ENCODE measurements at regions not wholly inside any gene's neighbourhood (a gene's known extent, or its start where the extent isn't known, plus 50 kb on each side); places are given as distances from the start of the nearest gene placed in this dataset.
A peak's percentile ranks its signal among the peaks of the same experiment; 100 is the strongest.
"Not testable (repeated sequence)": the region's sequence is repeated elsewhere in the genome, so short reads cannot be mapped to it uniquely, and the experiment has no call there.

GRCh38 chr14:30403791-30404190, 155.2 kb upstream of the G2E3 start:
- WGBS (ENCODE audit: insufficient coverage), result 86% methylated on average over 1 of the region's 4 CpGs
- Histone ChIP-seq H3K4me1 (ENCODE audit: control insufficient read depth, insufficient read depth, low read length) (no peaks in the 10 kb centered on the region), H3K27ac (ENCODE audit: low read length) (no peak overlapping the region), H3K36me3 (ENCODE audit: control insufficient read depth, insufficient read depth, low read length) (no peaks in the 10 kb centered on the region), H3K4me3 (ENCODE audit: low read length) (no peak overlapping the region), H3K9me3 (replicated peaks; ENCODE audit: control insufficient read depth, low read depth, low read length) (no peaks in the 10 kb centered on the region), H3K27me3 (ENCODE audit: control insufficient read depth, insufficient read depth, low read length) (no peaks in the 10 kb centered on the region)
- DNase-seq, result no peak

GRCh38 chr14:30409508-30410015, 149.4 kb upstream of the G2E3 start:
- H3K36me3 ChIP-seq (ENCODE audit: control insufficient read depth, insufficient read depth, low read length); H3K4me1 ChIP-seq (ENCODE audit: control insufficient read depth, insufficient read depth, low read length); DNase-seq; H3K27ac ChIP-seq (ENCODE audit: low read length); H3K9me3 ChIP-seq (replicated peaks; ENCODE audit: control insufficient read depth, low read depth, low read length); H3K4me3 ChIP-seq (ENCODE audit: low read length); H3K27me3 ChIP-seq (ENCODE audit: control insufficient read depth, insufficient read depth, low read length): not testable (repeated sequence)
- WGBS (ENCODE audit: insufficient coverage), result 92% methylated on average over 2 of the region's 2 CpGs

- no CpG with 5 or more reads among the region's 4 CpGs for WGBS (ENCODE audit: insufficient coverage)
- H3K4me1 ChIP-seq (ENCODE audit: control insufficient read depth, insufficient read depth, low read length), result no peaks in the 10 kb centered on the region
- no peak overlapping the region for H3K4me3 ChIP-seq (ENCODE audit: low read length)
- no peak overlapping the region for H3K27ac ChIP-seq (ENCODE audit: low read length)
- no peak for DNase-seq
- H3K36me3 ChIP-seq (ENCODE audit: control insufficient read depth, insufficient read depth, low read length), result no peaks in the 10 kb centered on the region
- no peaks in the 10 kb centered on the region for H3K9me3 ChIP-seq (replicated peaks; ENCODE audit: control insufficient read depth, low read depth, low read length)
- H3K27me3 ChIP-seq (ENCODE audit: control insufficient read depth, insufficient read depth, low read length), result no peaks in the 10 kb centered on the region
Observed at GRCh38 chr14:30410986-30411385, 148.0 kb upstream of the G2E3 start.

GRCh38 chr14:30413184-30413583, 145.8 kb upstream of the G2E3 start:
- no CpG with 5 or more reads among the region's 8 CpGs for WGBS (ENCODE audit: insufficient coverage)
- not testable (repeated sequence) for DNase-seq; H3K27me3 ChIP-seq (ENCODE audit: control insufficient read depth, insufficient read depth, low read length); H3K4me3 ChIP-seq (ENCODE audit: low read length); H3K4me1 ChIP-seq (ENCODE audit: control insufficient read depth, insufficient read depth, low read length); H3K36me3 ChIP-seq (ENCODE audit: control insufficient read depth, insufficient read depth, low read length); H3K9me3 ChIP-seq (replicated peaks; ENCODE audit: control insufficient read depth, low read depth, low read length); H3K27ac ChIP-seq (ENCODE audit: low read length)

GRCh38 chr14:30417121-30417520, 141.8 kb upstream of the G2E3 start:
- peak; percentile 26 for DNase-seq
- H3K27ac ChIP-seq (ENCODE audit: low read length), result no peak overlapping the region
- H3K4me1 ChIP-seq (ENCODE audit: control insufficient read depth, insufficient read depth, low read length), result no peaks in the 10 kb centered on the region
- no peaks in the 10 kb centered on the region for H3K36me3 ChIP-seq (ENCODE audit: control insufficient read depth, insufficient read depth, low read length)
- no peaks in the 10 kb centered on the region for H3K9me3 ChIP-seq (replicated peaks; ENCODE audit: control insufficient read depth, low read depth, low read length)
- no CpG with 5 or more reads among the region's 1 CpG for WGBS (ENCODE audit: insufficient coverage)
- no peaks in the 10 kb centered on the region for H3K27me3 ChIP-seq (ENCODE audit: control insufficient read depth, insufficient read depth, low read length)
- no peak overlapping the region for H3K4me3 ChIP-seq (ENCODE audit: low read length)

GRCh38 chr14:30417999-30418398, 141.0 kb upstream of the G2E3 start:
- H3K4me1 ChIP-seq (ENCODE audit: control insufficient read depth, insufficient read depth, low read length), result no peaks in the 10 kb centered on the region
- no peaks in the 10 kb centered on the region for H3K27me3 ChIP-seq (ENCODE audit: control insufficient read depth, insufficient read depth, low read length)
- no peak overlapping the region for H3K4me3 ChIP-seq (ENCODE audit: low read length)
- H3K36me3 ChIP-seq (ENCODE audit: control insufficient read depth, insufficient read depth, low read length), result no peaks in the 10 kb centered on the region
- no CpG with 5 or more reads among the region's 1 CpG for WGBS (ENCODE audit: insufficient coverage)
- no peaks in the 10 kb centered on the region for H3K9me3 ChIP-seq (replicated peaks; ENCODE audit: control insufficient read depth, low read depth, low read length)
- DNase-seq, result no peak
- no peak overlapping the region for H3K27ac ChIP-seq (ENCODE audit: low read length)

- no peak for DNase-seq
- no peak overlapping the region for H3K27ac ChIP-seq (ENCODE audit: low read length)
- H3K9me3 ChIP-seq (replicated peaks; ENCODE audit: control insufficient read depth, low read depth, low read length), result no peaks in the 10 kb centered on the region
Observed at GRCh38 chr14:30419037-30419436, 139.9 kb upstream of the G2E3 start.

GRCh38 chr14:30420515-30420914, 138.4 kb upstream of the G2E3 start:
- Histone ChIP-seq H3K36me3 (ENCODE audit: control insufficient read depth, insufficient read depth, low read length) (no peaks in the 10 kb centered on the region), H3K27ac (ENCODE audit: low read length) (no peak overlapping the region), H3K4me3 (ENCODE audit: low read length) (no peak overlapping the region), H3K27me3 (ENCODE audit: control insufficient read depth, insufficient read depth, low read length) (no peaks in the 10 kb centered on the region), H3K4me1 (ENCODE audit: control insufficient read depth, insufficient read depth, low read length) (no peaks in the 10 kb centered on the region), H3K9me3 (replicated peaks; ENCODE audit: control insufficient read depth, low read depth, low read length) (no peaks in the 10 kb centered on the region)
- DNase-seq, result peak; percentile 71
- WGBS (ENCODE audit: insufficient coverage), result no CpG with 5 or more reads among the region's 1 CpG

More at GRCh38 chr14:30419037-30419436, 139.9 kb upstream of the G2E3 start:
- Histone ChIP-seq H3K27me3 (ENCODE audit: control insufficient read depth, insufficient read depth, low read length) (no peaks in the 10 kb centered on the region), H3K4me3 (ENCODE audit: low read length) (no peak overlapping the region), H3K36me3 (ENCODE audit: control insufficient read depth, insufficient read depth, low read length) (no peaks in the 10 kb centered on the region), H3K4me1 (ENCODE audit: control insufficient read depth, insufficient read depth, low read length) (no peaks in the 10 kb centered on the region)

GRCh38 chr14:30426463-30426862, 132.5 kb upstream of the G2E3 start:
- H3K27me3 ChIP-seq (ENCODE audit: control insufficient read depth, insufficient read depth, low read length), result no peaks in the 10 kb centered on the region
- no peaks in the 10 kb centered on the region for H3K9me3 ChIP-seq (replicated peaks; ENCODE audit: control insufficient read depth, low read depth, low read length)
- WGBS (ENCODE audit: insufficient coverage), result no CpG with 5 or more reads among the region's 1 CpG
- H3K36me3 ChIP-seq (ENCODE audit: control insufficient read depth, insufficient read depth, low read length), result no peaks in the 10 kb centered on the region
- no peak overlapping the region for H3K4me3 ChIP-seq (ENCODE audit: low read length)
- no peak overlapping the region for H3K27ac ChIP-seq (ENCODE audit: low read length)
- no peaks in the 10 kb centered on the region for H3K4me1 ChIP-seq (ENCODE audit: control insufficient read depth, insufficient read depth, low read length)
- no peak for DNase-seq

- Histone ChIP-seq H3K4me1 (ENCODE audit: control insufficient read depth, insufficient read depth, low read length) (no peaks in the 10 kb centered on the region), H3K36me3 (ENCODE audit: control insufficient read depth, insufficient read depth, low read length) (no peaks in the 10 kb centered on the region), H3K9me3 (replicated peaks; ENCODE audit: control insufficient read depth, low read depth, low read length) (no peaks in the 10 kb centered on the region), H3K27ac (ENCODE audit: low read length) (no peak overlapping the region), H3K27me3 (ENCODE audit: control insufficient read depth, insufficient read depth, low read length) (no peaks in the 10 kb centered on the region), H3K4me3 (ENCODE audit: low read length) (no peak overlapping the region)
- WGBS (ENCODE audit: insufficient coverage), result no CpG with 5 or more reads among the region's 2 CpGs
- DNase-seq, result no peak
Observed at GRCh38 chr14:30427401-30427800, 131.6 kb upstream of the G2E3 start.

GRCh38 chr14:30427846-30428245, 131.1 kb upstream of the G2E3 start:
- DNase-seq, result no peak
- Histone ChIP-seq H3K36me3 (ENCODE audit: control insufficient read depth, insufficient read depth, low read length) (no peaks in the 10 kb centered on the region), H3K27ac (ENCODE audit: low read length) (no peak overlapping the region), H3K4me1 (ENCODE audit: control insufficient read depth, insufficient read depth, low read length) (no peaks in the 10 kb centered on the region), H3K27me3 (ENCODE audit: control insufficient read depth, insufficient read depth, low read length) (no peaks in the 10 kb centered on the region), H3K9me3 (replicated peaks; ENCODE audit: control insufficient read depth, low read depth, low read length) (no peaks in the 10 kb centered on the region), H3K4me3 (ENCODE audit: low read length) (no peak overlapping the region)

Measured in muscle of leg (tissue), 3 donors.